OCI-LY3 (cell line): ENCODE measurements at regions not wholly inside any gene's neighbourhood (a gene's known extent, or its start where the extent isn't known, plus 50 kb on each side); places are given as distances from the start of the nearest gene placed in this dataset.
"Not testable (repeated sequence)": the region's sequence is repeated elsewhere in the genome, so short reads cannot be mapped to it uniquely, and the experiment has no call there.

ENCODE experiments used
- CTCF ChIP-seq: fragments of 200-600, 300-600 bp; sonication (generic); IDR thresholded peaks from 2 replicates; pipeline ENCODE4 v1.5.1; 2014; ENCODE audit warnings: antibody characterized with exemption, low read length, low read depth
- EZH2phosphoT487 ChIP-seq: fragments of 200-600 bp; shearing (Covaris generic); IDR thresholded peaks from 2 replicates; pipeline ENCODE4 v1.6.1; 2018; ENCODE audit warnings: antibody characterized with exemption, mixed run types, low read depth

GRCh38 chr3:189022576-189023466 is 148.9 kb upstream of the TPRG1 start:
- not testable (repeated sequence) for TF ChIP-seq CTCF, EZH2phosphoT487
